GM18502 (cell line): ENCODE measurements at regions not wholly inside any gene's neighbourhood (a gene's known extent, or its start where the extent isn't known, plus 50 kb on each side); places are given as distances from the start of the nearest gene placed in this dataset.
A peak's percentile ranks its signal among the peaks of the same experiment; 100 is the strongest.

Experiments
- ATAC-seq: cut with Tn5 transposase; IDR thresholded peaks from one replicate; pipeline ENCODE4 v1.9.1; 2021; ENCODE audit warnings: mild to moderate bottlenecking; ENCODE audit not compliant: unreplicated experiment, poor library complexity

- ATAC-seq, result no peak
These were observed 214.4 kb downstream of the ETS1 start for GRCh38 chr11:128372977-128373376.

GRCh38 chr11:128367573-128367972 is 219.8 kb downstream of the ETS1 start:
- ATAC-seq, result peak; percentile 78

GRCh38 chr11:128365044-128365443 is 222.3 kb downstream of the ETS1 start:
- ATAC-seq, result no peak

- ATAC-seq, result no peak
These were observed 225.8 kb downstream of the ETS1 start for GRCh38 chr11:128361451-128362020.

- ATAC-seq, result no peak
These were observed 227.8 kb downstream of the ETS1 start for GRCh38 chr11:128359515-128359914.

GRCh38 chr11:128357073-128357472 is 230.3 kb downstream of the ETS1 start:
- ATAC-seq, result no peak

GRCh38 chr11:128355558-128355957 is 231.8 kb downstream of the ETS1 start:
- ATAC-seq, result no peak

GRCh38 chr11:128354476-128354875 is 232.9 kb downstream of the ETS1 start:
- no peak for ATAC-seq

GRCh38 chr11:128351168-128351567 is 236.2 kb downstream of the ETS1 start:
- ATAC-seq, result no peak

GRCh38 chr11:128349650-128350299 is 237.6 kb downstream of the ETS1 start:
- ATAC-seq, result no peak

GRCh38 chr11:128346804-128347203 is 240.6 kb downstream of the ETS1 start:
- no peak for ATAC-seq

- ATAC-seq, result no peak
These were observed 242.0 kb downstream of the ETS1 start for GRCh38 chr11:128345316-128345715.

- no peak for ATAC-seq
These were observed 243.5 kb downstream of the ETS1 start for GRCh38 chr11:128343870-128344269.

- ATAC-seq, result peak; percentile 38
These were observed 244.2 kb downstream of the ETS1 start for GRCh38 chr11:128343135-128343514.

GRCh38 chr11:128342511-128343134 is 244.7 kb downstream of the ETS1 start:
- peak; percentile 93 for ATAC-seq

- ATAC-seq, result no peak
These were observed 245.8 kb downstream of the ETS1 start for GRCh38 chr11:128341280-128342248.

- ATAC-seq, result no peak
These were observed 247.6 kb downstream of the ETS1 start for GRCh38 chr11:128339792-128340191.

GRCh38 chr11:128338811-128339210 is 248.5 kb downstream of the ETS1 start:
- ATAC-seq, result no peak

GRCh38 chr11:128336203-128336602 is 251.2 kb downstream of the ETS1 start:
- no peak for ATAC-seq

- no peak for ATAC-seq
These were observed 251.6 kb downstream of the ETS1 start for GRCh38 chr11:128335729-128336128.
